ENCODE measurements at regions not wholly inside any gene's neighbourhood (a gene's known extent, or its start where the extent isn't known, plus 50 kb on each side); places are given as distances from the start of the nearest gene placed in this dataset.
A peak's percentile ranks its signal among the peaks of the same experiment; 100 is the strongest.
"Not testable (repeated sequence)": the region's sequence is repeated elsewhere in the genome, so short reads cannot be mapped to it uniquely, and the experiment has no call there.

- DNase-seq (ENCODE audit: low spot score), result no peak
Observed at GRCh38 chr10:9510626-9511025, 1456.1 kb downstream of the GATA3 start.

GRCh38 chr10:9515922-9516321, 1461.4 kb downstream of the GATA3 start:
- no peak for DNase-seq (ENCODE audit: low spot score)

DNA sequence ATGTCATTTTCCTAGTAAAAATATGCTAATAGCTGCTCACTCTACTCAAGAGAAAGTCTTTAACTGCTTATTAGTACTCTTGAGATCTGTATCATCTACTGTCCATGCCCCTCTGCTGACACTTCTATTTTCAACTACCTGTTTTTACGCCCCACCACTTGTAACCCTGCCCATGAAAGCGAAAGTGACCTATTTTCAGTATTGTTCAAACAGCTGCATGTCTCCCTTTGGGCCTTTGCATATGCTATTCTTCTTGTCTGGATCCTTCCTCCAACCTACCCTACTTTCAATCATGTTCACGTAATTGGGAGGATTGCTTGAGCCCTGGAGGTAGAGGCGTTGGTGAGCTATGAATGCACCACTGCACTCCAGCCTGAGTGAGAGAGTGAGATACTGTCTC, 1481.3 kb downstream of the GATA3 start:
- DNase-seq (ENCODE audit: low spot score), result no peak

GRCh38 chr10:9545073-9545472, 1472.6 kb upstream of the CELF2 start:
- DNase-seq (ENCODE audit: low spot score), result no peak

- no peak for DNase-seq (ENCODE audit: low spot score)
Observed at GRCh38 chr10:9547936-9548904, 1469.5 kb upstream of the CELF2 start.

DNA sequence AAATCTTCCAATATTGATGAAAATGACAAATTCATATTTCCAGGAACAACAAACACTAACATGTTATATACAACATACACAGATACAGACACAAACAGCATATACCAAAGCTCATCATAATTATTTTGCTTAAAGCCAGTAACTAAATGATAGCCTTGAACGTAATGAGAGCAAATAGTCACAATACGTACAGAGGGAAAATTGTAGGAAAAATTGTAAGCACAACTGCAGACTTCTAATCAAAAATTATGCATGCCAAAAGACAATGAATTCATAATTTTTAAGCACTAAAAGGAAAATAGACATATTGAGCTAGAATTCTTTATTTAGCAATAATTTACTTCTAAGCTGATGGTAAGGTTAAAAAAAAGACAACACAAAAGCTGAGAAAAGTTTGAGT, 1466.9 kb upstream of the CELF2 start:
- no peak for DNase-seq (ENCODE audit: low spot score)

GRCh38 chr10:9554321-9554720, 1463.4 kb upstream of the CELF2 start:
- DNase-seq (ENCODE audit: low spot score), result no peak

GRCh38 chr10:9560976-9561375, 1456.7 kb upstream of the CELF2 start:
- no peak for DNase-seq (ENCODE audit: low spot score)

DNA sequence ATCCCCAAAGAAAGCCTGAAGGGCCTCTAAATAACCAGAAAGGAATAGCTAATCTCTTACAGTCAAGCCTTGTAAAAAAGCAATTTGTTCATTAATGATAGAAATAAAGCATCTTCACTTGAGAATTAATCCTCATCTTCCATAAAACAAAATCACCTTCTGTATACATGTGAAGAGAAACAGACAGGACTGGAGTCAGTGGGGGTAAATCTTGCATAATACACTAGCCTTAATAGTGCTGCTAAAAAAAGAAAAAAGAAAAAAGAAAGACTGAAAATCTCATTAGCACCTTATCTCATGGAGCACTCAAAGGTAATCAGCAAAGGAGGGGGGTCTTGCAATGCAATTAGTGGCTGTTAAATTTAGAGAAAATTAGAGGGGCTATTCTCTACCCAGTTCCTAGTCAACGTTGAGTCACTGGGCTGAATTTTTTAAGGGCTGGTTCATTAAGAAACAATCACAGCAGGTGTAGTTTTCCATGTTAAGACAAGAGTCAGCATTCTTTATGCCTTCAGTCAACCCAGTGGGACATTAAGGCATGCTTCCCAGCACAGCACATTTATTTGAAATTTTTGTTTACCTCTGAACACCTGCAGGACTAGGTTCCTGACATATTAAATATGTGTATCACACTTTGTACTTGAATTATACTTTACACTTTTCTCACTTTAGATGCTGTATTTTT, 1455.7 kb upstream of the CELF2 start:
- DNase-seq (ENCODE audit: low spot score), result no peak

DNA sequence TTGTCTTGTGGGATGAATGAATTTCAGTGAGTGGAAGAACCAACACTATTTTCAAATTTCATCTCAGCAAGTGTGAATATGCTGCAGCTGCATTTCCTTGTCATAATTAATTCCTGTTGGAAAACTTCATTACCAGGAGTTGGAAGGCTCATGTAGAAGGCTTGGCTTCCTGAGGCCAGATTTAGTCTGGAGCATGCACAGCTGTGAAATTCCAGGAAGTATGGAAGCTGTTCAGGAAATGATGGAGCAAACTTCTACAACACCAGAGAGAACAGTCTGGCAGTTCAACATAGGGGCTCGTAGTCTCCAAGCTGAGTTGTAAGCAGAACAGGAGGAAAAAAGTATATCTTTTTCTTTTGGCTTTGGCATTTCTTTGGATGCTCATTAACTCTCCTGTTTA, 1439.9 kb upstream of the CELF2 start:
- no peak for DNase-seq (ENCODE audit: low spot score)

DNA sequence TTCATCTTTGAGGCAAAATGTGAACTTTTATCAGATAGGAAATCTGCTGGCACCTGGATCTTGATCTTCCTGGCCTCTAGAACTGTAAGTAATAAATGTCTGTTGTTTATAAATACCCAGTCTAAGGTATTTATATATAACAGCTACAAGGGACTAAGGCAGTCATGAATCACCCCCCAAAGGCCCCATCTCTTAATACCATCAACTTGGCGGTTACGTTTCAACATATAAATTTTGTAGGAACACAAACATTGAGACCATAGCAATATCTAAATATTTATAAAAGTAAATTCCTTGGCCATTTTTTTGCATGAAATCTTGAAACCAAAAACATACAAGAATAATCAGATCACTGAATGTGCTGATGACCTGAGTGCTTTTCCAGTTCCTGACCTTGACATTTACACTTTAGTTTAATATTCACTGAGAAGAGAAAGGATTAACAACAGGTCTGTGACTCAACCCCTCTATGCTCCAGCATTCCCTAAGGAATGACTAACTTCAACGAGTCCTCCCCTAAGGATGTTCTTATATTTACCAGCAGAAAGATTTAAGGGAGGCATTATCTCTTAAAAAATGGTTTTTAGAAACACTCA, 1438.5 kb upstream of the CELF2 start:
- DNase-seq (ENCODE audit: low spot score), result no peak

GRCh38 chr10:9582803-9583202, 1434.9 kb upstream of the CELF2 start:
- DNase-seq (ENCODE audit: low spot score), result not testable (repeated sequence)

DNA sequence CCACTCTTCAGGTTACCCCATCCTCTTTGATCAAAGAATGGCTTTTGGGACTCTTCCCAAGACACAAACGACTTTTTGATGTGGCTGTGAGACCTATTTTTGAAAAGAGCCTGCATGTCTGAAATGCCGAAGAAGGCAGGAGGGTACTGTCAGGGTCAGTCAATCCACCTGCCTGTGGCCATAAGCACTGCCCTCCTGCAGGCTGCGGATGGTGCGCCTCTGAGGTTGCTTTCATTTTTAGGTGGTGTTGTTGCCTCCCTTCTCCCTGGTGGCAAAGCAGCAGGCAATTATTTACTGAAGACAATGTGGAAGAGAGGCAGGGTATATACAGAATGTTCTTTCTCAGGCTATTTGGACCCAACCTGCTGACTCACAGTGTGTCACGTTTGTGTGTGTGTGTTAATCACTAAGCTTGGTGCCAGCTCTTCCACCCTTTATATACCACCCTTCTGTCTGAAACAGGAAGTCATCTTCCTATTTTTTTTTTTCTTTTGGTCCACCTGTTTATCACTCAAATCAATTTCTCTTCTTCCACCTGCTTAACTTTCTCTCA, 1421.2 kb upstream of the CELF2 start:
- no peak for DNase-seq (ENCODE audit: low spot score)

GRCh38 chr10:9602998-9603397, 1414.7 kb upstream of the CELF2 start:
- no peak for DNase-seq (ENCODE audit: low spot score)

DNA sequence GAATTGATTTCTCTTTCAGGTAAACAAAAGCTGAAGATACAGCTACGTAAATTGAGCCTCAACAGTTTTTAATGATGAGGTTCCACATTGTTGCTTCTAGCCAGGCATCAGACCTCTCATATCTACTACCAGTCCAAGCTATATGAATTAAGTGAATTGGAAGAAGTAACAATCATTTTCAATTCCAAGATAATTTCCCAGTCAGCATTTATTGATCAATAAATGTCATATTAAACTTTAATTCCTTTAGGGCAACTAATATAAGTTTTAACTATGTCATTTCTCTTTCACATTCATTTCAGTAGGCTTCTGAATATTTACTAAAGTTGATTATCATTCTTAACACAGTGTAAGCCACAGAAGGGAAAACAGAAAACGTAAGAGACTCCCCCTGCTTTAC, 1413.7 kb upstream of the CELF2 start:
- DNase-seq (ENCODE audit: low spot score), result no peak

- DNase-seq (ENCODE audit: low spot score), result no peak
Observed at GRCh38 chr10:9605231-9605630, 1412.4 kb upstream of the CELF2 start.

DNA sequence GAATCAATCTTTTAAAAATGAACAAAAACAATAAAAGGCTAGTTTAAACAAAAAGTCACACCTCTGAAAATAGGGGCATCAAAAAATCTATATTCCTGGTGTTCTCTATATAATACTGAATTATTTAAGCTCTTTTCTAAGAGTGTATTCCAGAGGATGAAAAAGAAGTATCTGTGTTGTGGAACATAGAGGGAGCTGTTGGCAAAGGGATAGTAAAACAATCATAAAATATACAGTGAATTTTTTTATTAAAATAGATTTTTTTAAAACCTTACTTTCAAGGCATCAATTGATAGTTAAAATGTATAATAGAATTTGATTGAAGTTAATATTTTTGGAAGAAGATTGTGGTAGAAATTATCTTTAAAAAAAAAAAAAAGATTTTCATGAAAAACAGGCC, 1409.1 kb upstream of the CELF2 start:
- peak; percentile 2 for DNase-seq (ENCODE audit: low spot score)

DNA sequence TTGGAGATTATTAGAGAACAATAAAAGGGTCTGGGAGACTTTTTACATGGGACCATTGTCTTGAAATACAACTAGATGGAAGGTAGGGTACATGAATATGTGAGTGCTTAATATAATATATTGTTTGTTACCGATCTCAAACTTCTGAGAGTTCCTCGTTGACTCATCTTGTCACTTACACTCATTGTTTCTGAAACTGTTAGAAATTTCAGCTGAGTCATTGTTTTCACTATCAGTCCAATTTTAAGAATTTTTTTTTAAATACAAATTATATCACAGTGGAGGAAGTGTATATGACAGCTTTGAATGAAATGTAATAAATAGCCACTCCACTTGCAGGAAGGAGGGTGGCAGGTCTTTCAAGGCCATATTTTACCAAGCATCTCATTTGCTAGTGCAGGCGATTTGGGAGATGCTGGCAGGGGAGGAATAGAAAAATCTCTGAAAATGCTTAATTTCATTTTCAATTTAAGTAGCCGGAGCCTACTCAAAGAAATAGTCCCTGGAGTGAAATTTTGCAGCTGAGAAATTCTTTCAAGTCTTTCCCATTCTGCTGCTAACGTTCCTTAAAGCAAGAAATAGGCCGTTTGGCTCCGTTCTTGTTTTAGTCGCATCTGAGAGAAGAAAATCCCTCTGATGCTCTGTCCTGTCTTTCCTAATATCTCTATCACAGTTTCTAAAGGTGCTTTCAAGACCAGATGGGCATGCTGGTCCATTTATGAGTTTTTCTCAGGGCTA, 1404.2 kb upstream of the CELF2 start:
- no peak for DNase-seq (ENCODE audit: low spot score)

DNA sequence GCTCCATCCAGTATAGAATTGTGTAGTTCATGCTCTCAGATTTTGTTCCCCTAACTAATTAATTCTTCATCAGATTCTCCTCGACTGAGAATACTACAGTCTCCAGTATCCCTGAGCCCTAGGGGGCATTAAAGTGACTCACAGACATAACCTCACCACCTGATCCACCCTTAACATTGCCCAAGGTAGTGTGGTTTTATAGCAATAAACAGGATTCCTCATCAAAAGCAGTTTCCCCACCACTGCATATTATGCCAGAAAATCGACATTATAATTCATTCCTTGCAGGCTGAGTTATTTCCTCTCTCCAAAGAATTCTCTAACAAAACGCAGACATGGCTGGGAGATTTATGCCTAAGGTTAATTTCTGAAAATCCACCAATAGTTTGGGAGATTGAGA, 1402.5 kb upstream of the CELF2 start:
- no peak for DNase-seq (ENCODE audit: low spot score)

- DNase-seq (ENCODE audit: low spot score), result no peak
Observed at GRCh38 chr10:9621216-9621615, 1396.5 kb upstream of the CELF2 start.

GRCh38 chr10:9625304-9625703, 1392.4 kb upstream of the CELF2 start:
- peak; percentile 3 for DNase-seq (ENCODE audit: low spot score)

DNA sequence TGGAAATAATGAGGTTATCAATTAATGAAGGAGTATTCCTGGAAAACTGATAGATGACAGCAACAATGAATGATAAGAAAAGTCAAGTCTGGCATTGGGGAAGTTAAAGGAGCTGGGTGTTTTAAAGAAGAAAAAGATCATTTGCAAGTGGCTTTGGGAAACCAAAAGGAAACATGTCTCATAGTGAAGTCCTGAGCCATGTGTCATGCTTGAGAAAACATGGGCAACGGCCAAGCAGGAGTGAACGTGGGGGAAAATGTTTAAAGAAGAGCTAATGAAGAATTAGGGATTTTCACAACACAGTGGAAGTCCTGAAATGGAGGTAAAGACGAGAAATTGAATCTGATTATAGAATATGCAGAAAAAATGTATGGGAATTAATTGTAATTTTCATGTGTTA, 1383.2 kb upstream of the CELF2 start:
- peak; percentile 16 for DNase-seq (ENCODE audit: low spot score)
